HG03025 (cell line): ENCODE measurements at regions not wholly inside any gene's neighbourhood (a gene's known extent, or its start where the extent isn't known, plus 50 kb on each side); places are given as distances from the start of the nearest gene placed in this dataset.

Experiments used
- ATAC-seq: cut with Tn5 transposase; IDR thresholded peaks from one replicate; pipeline ENCODE4 v1.9.1; 2021; ENCODE audit warnings: mild to moderate bottlenecking, moderate library complexity; ENCODE audit not compliant: unreplicated experiment, low FRiP score

DNA sequence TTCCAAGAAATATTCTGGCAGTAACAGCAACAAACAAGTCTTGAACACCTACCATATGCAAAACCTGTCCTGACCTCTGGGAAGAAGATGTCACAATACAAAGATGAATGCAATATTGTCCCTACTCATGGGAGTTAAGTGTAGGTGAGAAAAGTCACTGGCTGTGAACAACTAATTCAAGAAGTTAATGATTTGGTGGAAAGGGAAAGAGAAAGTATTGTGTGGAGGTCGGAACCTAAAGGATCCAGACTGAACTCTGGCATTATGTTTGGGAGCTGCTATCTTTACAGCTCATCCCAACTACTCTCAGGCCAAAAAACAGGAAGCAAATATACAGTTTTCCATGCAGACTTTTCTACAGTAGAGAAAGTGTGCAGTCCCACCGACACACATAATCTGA is 285.3 kb upstream of the PRDM1 start:
- ATAC-seq: no peak

DNA sequence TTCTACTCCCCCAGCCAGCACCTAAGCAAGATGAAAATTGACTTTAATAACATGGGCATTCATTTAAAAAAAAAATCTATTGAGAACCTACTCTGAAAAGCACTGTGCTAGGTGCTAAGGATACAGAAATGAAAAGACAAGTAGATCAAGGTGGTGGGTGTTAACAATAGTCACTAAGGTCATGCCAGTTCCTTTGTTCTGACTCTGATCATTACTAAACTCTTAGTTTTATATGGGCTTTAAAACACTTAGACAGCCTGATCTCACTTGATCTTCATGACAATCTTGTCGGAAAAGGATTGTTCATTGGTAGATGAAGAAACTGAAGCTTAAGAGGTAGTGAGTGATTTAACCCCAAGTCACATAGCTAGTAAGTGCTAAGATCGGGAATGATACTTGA is 285.7 kb upstream of the PRDM1 start:
- no peak for ATAC-seq

DNA sequence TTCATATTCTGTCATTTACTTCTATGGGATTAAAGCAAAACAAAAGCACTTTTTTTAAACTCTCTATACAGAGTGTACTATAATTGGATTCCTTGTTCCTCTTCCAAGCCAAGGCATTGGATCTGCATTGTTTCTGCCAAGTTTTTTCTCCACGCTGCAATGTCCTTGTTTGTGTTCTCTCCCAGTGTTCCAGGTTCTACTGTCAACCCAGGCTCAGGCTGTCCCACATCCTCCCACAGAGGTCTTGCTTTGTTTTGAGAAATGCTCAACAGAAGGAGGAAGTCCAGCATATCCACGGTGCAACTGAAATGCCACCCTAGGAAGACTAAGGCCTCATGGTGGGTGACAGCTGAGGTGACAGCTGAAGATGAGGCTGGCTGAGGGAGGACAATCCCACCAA is 287.1 kb upstream of the PRDM1 start:
- ATAC-seq: no peak

DNA sequence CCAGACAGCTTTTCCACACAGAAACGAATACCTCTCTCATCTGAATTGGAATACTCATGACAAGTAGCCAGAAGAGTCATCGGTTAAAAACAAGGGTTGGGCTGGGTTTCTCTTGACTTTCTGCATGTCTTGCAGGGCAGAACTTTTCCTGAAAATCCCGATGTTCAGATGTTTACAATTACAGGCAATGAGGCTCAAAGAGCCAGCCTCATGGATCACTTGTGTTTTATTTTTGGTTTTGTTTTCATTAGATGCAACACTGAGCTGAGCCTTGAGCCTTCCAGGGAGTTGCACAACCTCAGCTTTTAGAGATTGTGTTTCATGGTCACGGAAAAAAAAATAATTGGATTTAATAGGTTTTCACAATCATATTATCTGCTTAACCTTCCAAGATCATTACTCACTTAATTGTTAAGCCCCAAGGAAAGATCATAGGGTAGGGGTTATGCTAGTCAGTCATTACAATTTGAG is 288.1 kb upstream of the PRDM1 start:
- ATAC-seq: no peak

DNA sequence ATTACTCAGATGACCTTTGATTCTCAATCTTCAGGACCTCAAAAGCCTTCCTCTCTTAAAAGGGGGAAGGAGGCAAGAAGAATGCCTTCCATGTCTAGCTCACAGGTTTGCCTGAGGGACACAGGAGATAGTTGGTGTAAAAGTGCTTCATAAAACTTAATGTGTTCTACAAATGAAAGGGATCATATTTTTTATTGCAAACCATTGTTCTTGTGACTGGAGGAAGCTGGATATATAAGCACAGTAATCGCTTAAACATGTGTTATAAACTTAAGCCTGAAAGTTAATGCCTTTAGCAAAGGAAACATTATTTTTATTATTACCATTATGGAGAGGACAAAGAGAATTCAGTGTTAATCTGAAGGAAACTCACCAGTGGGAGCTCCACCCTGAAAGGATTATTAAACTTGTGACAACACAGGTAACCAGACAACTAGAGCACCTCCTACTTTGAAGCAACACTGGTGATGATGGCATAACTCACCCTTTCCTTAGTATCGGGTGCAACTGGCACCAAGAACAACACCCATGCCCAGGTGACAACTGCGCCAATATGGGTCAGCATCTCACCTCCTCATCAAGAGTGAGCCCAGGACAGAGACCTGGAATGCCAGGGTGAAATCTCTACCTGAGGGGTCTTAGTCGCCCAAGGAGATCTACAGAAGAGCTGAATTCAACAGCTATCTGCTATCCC is 288.7 kb upstream of the PRDM1 start:
- ATAC-seq: no peak

DNA sequence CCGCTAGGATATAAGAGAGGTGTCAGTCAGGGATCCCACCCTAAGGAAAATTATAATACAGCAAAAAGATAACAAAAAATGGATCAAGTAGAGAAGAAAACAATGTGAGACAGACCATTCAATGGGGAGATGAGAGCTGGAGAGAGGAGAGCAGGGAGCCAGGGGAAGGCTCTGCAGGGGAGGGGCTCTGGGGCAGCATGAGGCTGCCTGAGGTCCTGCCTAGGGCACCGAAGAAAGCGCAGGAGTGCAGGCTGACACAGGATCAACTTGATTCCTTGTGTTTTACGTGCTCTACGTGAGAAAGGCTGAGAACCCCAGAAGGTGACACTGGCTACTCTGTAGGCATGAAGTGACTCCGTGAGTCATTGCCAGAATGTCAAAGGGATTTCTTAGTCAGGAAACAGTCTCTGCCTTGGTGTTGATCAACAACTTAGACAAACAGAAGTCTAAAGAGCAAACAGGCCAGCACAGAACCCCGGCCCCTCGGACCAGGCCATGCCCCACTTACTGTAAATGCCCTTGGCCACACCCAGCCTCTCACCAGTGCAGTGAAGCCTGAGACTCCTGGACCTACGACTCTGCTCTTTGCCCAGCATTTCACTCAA is 290.1 kb upstream of the PRDM1 start:
- no peak for ATAC-seq

DNA sequence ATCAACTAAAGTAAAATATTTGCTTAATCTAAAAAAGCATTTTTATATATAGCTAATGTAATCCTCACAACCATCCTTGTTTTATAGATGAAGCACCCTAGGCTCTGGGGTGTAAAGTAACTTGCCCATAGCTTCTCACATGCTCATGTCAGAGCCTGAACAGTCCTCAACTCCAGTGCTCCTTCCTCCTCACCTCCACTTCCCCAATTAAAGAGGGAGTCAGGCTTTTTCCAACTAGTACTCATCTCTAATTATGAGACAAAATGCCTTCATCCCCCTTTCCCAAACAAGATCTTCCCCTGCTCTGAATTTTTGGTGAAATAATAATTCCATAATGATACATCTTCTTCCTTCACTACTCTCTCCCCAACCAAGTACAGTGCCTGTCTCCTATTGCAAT is 290.8 kb upstream of the PRDM1 start:
- no peak for ATAC-seq

DNA sequence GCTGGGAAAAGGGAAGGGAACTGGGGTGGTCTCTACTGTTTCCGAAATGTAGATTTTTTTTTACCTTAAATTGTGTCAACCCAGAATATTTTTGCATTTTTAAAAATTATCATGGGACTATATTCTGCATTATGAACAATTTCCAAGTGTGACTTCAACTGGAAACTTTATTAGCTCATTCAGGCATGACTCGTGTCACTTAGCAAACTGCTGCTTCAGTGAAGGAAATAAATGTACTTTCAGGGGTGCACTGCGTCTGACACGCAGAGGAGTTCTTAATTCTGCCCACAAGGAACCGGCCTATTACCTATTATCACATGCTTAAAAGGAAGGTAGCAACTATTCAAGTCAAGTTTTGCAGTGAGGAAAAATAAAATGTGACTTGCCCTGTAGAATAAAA is 291.3 kb upstream of the PRDM1 start:
- no peak for ATAC-seq

DNA sequence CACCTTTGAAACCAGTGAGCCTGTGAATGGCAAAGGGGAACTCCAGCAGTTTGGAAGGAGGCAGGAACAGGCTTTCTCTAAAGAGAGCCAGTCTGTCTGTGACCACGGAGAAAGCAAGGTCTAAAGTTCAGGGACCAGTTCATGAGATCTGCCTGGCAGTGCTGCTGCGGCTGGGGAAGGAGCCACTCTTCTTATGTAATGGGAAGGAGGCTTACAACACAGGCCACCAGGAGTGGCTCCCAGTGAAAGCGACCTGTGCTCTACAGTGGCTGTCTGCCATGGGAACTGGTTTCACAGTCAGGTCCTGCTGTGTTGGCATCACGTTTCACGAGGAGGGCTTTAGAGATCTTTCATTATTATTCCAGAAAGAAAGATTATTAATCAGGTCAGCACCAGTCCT is 291.9 kb upstream of the PRDM1 start:
- ATAC-seq: no peak

DNA sequence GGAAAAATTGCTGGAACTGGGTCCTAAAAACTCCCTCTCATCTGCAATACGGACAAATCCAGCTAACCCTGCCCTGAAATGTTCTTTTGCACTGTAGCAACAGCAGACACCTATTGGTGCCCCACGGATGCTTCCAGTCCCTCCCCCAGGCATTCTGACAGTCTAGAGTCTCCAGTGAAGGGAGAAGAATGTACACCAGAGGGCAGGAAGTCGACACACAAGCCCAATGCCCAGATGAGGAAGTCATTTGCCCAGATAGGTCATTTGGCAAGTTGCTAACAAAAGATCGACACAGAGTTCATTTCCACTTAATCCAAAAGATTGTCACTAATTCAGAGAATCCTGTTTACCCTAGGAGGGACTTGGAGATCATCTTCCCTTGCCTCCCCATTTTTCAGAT is 293.0 kb upstream of the PRDM1 start:
- no peak for ATAC-seq

DNA sequence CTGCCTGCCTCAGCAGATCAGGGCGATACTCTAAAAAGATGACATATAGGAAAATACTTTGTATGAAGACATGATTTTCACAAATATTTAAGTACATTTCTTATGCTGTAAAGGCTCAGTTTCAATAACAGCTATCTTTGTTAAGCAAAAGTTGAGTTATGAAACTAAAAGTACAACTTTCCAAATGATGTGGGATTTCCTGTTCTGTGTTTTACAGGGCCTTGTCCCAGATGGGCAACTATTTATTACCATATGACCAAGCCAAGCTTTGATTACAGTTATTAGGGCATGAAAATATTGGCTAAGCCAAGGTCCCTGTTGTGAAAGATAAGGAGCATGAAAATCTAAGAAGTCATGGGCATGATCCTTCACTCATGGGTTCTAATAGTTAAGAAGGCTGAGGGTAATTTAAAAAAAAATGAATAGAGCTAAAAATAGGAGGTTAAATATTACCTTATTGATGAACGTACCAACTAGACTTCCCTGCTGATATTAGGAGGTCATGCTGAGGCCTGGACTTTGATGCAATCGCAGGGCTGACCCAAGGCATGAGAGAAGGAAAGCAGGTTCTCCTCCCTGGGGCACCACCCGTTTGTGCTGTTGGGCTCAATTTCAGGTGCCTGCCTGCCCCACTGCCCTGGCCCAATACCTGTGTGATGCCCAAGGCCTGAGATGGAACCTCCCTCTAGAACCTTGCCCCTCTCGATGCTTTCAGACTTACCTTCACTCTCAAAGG is 294.4 kb upstream of the PRDM1 start:
- ATAC-seq: no peak

DNA sequence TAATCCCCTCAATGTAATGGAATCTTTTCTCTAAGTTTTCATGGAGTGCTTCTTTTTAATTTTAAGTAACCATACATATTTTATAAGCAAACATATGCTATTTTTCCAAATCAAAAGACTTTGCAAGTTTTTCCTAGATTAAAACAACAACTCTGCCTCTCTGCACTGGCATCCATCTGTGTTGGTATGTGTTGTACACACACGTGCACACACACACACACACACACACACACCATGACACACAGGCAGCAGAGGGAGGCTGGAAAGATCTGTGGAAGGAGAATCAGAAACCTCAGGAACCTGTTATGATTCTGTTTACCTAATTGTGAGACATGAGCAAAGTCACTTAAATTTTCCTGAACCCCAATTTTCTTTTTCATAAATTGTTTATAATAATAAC is 295.0 kb upstream of the PRDM1 start:
- no peak for ATAC-seq

DNA sequence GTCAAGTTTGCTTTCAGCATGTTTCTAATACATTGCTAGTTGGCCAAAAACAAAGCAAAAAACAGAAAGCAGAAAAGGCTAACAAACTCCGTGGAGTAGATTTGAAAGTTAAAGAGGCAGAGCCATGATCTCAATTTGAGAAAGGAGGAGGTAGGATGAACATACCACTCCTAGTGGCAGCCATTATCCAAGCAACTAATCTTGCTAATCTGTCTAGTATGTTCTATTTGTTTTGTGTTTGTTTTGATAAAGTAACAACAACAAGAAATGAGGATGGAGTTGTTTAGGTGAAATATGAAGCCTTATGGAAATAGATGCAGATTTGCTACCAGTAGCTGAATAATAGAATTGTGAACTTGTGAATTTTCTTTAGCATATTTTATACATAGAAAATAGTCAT is 295.5 kb upstream of the PRDM1 start:
- no peak for ATAC-seq

DNA sequence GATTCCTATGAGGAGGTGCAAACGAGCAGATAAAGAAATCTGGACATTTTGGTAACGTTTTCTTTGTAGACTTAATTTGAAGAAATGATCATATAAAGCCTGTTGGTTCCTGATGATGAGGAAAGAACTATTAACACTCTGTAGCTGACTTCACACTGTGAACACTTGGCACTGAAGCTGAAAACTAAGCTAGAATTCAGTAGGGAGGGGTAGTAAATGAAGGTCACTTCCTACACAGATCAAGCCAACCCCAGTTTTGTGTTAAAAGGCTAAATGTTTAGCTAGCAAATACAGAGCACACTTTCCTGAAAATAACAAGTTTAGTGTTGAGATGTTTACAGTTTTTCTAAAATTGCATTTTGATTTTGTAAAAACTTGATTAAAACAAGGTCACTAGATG is 296.2 kb upstream of the PRDM1 start:
- no peak for ATAC-seq

DNA sequence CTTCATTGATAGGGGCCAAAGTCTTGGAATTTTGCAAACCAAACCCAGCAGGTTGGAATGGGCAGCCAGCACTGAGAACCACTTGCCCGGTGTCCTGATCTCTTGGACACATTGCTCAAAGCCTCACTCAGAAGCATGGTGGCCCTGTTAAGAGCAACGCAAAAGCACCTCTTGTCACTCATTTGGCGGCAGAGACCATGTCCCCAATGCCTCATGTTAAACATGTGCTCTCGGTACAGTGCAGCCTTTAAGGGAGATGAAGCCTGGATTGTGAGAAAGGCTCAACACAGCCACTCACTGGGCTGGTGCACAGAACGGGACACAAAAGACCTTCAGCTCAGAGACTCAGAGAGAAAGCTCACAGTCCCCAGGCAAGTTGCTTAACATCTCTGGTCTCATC is 298.4 kb upstream of the PRDM1 start:
- ATAC-seq: no peak

DNA sequence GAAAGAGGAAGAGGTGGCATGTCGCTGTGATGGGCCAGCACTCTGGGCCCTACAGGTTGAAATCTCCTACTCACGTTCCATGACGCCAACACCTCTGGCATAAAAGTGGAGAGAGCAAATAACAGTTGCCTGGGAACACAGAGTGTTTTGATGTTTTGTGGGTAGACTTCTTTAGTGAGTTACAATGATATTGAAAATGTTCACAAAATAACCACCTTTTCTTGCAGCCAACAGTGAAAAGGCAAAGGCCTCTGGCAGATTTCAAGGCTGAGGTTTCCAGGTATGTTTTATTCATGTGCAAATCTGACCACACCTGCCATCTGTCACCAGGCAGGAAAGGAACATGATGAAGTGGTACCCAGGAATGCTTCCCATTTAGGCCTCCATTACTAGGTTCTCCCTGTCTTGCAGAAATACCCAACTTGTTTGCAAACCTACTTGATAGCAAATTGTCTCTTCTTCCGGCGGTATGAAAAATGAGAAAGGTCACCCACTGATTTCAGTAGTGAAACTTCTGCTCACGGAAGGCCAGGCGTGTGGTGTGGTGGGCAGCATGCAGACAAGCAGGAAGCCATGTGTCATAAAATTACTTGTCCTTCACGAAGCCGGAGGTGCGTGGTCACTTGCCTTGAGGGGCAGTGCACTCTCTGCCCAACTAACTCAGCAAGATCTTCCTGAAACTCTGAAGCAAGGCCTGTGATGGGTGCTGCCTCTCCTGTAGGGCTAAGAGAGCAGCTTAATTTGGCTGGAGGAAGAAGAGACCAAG is 299.1 kb upstream of the PRDM1 start:
- ATAC-seq: no peak

DNA sequence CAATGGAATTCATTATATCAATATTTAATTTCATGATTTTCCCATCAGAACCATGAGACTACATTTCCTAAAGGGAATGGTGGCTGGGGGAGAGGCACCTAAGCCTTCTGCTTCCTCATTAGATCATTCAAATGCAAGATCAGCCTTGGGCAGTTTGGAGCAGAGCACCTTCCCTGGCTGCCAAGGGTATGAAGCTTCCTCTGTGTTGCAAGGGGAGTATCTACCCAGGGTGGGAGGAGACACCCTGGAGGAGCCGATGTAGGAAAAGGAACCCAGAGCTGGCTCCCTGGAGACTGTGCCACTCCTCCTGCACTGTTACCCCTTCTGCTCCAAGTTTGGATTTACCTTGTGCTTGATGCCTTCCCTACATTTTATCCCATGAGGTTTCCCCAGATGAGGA is 299.7 kb upstream of the PRDM1 start:
- ATAC-seq: no peak

DNA sequence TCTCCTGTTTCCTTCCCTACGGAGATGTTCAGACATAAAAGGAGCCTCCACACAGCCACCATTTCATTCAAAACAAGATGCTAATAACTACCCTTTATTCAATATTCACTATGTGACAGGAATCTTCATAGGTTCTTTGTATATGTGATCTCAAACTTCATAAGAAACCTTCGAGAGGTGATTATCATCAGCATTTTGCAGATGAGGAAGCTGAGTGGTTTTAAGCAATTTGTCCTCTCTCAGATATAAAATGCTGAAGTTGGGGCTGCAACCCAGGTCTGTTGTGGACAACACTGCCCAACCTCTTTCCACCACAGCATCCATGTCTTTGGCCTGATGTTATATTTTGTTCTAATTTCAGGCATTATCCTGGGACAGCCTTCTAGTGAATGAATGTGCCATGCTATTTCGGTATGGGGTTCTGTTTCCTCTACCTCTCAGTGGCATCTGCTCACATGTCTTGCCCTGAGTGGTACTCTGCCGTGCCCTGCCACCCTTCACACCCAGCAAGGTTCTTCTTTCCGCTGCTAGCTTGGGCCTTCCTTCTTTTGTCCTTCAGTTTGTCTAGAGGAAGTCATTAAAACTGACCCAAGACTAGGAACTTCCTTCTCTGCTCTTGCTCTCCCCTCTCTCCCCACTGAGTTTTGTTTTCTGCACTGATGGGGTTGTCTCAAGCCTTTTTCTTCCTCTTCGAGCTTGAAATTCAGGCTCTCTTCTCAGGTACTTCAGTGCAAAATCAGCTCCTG is 300.9 kb upstream of the PRDM1 start:
- no peak for ATAC-seq

DNA sequence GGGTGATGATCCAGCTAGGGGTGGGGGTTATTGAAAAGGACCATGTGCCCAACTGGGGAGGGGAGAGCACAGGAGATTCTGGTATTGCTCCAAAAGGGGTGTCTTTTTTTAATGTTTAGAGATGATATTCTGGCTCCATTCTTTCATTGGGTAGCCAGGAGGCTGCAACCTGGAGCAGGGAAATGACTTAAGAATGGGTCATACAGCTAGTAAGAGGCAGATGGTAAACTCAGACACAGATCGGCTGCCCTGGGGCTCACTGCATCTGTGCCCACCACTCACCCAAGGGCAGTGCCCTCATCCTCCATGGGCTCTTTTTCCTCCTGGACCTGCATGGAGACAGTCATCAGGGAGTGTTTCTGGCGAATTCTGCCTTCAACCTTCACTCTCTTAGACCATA is 302.0 kb upstream of the PRDM1 start:
- no peak for ATAC-seq

DNA sequence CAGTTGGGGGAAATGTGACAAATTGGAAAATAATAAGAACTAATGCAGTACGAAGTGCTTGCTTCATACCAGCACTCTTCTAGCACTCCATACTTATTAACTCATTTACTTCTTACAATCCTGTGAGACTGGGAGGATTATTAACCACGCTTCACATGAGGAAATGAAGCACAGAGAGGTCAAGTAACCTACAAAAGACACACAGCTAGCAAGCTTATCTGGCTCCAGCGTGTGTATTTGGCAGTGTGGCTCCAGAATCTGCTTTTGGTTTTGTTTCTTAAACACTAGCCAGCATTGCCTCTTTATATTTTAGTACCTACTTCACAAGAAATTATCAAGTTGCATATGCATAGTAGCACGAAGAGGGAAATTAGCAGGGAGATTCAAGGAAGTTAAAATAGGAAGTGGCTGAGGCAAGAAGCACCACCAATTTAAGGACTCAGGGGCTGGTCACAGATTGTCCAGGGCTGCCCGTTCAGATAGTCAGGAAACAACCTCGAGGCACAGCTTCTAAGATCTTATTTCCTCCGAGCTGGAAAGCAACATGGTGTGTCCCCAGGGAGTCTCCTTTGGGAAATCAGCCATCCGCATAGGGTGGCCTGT is 302.7 kb upstream of the PRDM1 start:
- no peak for ATAC-seq
